SJCRH30 (cell line): ENCODE measurements at regions not wholly inside any gene's neighbourhood (a gene's known extent, or its start where the extent isn't known, plus 50 kb on each side); places are given as distances from the start of the nearest gene placed in this dataset.

Source experiments
- DNase-seq, 2 experiments: peaks; one replicate each; pipeline ENCODE4 v3.0.0-alpha.2; 2015 to 2020
- H3K27ac ChIP-seq: fragments of 250-450 bp; sonication (Bioruptor Pico); 2 replicates; pipeline ENCODE4 v1.5.1; 2020; ENCODE audit warnings: mild to moderate bottlenecking, moderate library complexity
- H3K27me3 ChIP-seq: fragments of 250-450 bp; sonication (Bioruptor Pico); 2 replicates; pipeline ENCODE4 v1.5.1; 2020; ENCODE audit warnings: mild to moderate bottlenecking, moderate library complexity
- H3K36me3 ChIP-seq: fragments of 250-450 bp; sonication (Bioruptor Pico); 2 replicates; pipeline ENCODE4 v1.5.1; 2020; ENCODE audit warnings: mild to moderate bottlenecking, moderate library complexity
- H3K4me1 ChIP-seq: fragments of 250-450 bp; sonication (Bioruptor Pico); 2 replicates; pipeline ENCODE4 v1.5.1; 2020; ENCODE audit warnings: mild to moderate bottlenecking, moderate library complexity
- H3K4me3 ChIP-seq: fragments of 250-450 bp; sonication (Bioruptor Pico); 2 replicates; pipeline ENCODE4 v1.5.1; 2020; ENCODE audit warnings: mild to moderate bottlenecking, moderate library complexity
- H3K9me3 ChIP-seq: fragments of 250-450 bp; sonication (Bioruptor Pico); replicated peaks from 2 replicates; pipeline ENCODE4 v1.5.1; 2020; ENCODE audit warnings: mild to moderate bottlenecking, moderate library complexity

GRCh38 chr15:87267798-87268197 lies 988.7 kb downstream of the NTRK3 start:
- no peaks in the 10 kb centered on the region for H3K36me3 ChIP-seq
- DNase-seq, result no peak
- H3K27me3 ChIP-seq, result no peaks in the 10 kb centered on the region
- no peaks in the 10 kb centered on the region for H3K4me1 ChIP-seq
- no peaks in the 10 kb centered on the region for H3K9me3 ChIP-seq
- no peak overlapping the region for H3K4me3 ChIP-seq
- no peak overlapping the region for H3K27ac ChIP-seq

DNA sequence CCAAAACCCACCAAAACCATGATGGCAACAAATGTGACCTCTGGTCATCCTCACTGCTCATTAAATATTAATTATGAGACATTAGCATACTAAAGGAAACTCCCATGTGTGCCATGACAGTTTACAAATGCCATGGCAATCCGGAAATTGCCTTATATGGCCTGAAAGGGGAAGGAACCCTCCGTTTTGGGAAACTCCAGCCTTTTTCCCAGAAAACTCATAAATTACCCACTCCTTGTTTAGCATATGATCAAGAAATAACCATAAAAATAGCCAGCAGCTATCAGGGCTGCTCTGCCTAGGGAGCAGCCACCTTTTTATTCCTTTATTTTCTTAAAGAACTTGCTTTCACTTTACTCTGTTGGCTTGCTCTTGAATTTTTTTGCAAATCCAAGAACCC lies 992.7 kb downstream of the NTRK3 start:
- H3K36me3 ChIP-seq, result no peaks in the 10 kb centered on the region
- H3K9me3 ChIP-seq, result no peaks in the 10 kb centered on the region
- no peaks in the 10 kb centered on the region for H3K27me3 ChIP-seq
- H3K4me3 ChIP-seq, result no peak overlapping the region
- no peaks in the 10 kb centered on the region for H3K4me1 ChIP-seq
- H3K27ac ChIP-seq, result no peak overlapping the region
- peak in 1 of 2 experiments; percentile 2 for DNase-seq

GRCh38 chr15:87263296-87263695 lies 993.2 kb downstream of the NTRK3 start:
- Histone ChIP-seq H3K4me3 (no peak overlapping the region), H3K36me3 (no peaks in the 10 kb centered on the region), H3K9me3 (no peaks in the 10 kb centered on the region), H3K4me1 (no peaks in the 10 kb centered on the region), H3K27me3 (no peaks in the 10 kb centered on the region), H3K27ac (no peak overlapping the region)
- no peak for DNase-seq

- Histone ChIP-seq H3K36me3 (no peaks in the 10 kb centered on the region), H3K27me3 (no peaks in the 10 kb centered on the region), H3K4me3 (no peak overlapping the region), H3K4me1 (no peaks in the 10 kb centered on the region), H3K27ac (no peak overlapping the region), H3K9me3 (no peaks in the 10 kb centered on the region)
- DNase-seq, result no peak
Measured at GRCh38 chr15:87245592-87245991, 1010.9 kb downstream of the NTRK3 start.

- Histone ChIP-seq H3K4me1 (no peaks in the 10 kb centered on the region), H3K4me3 (no peak overlapping the region), H3K27me3 (no peaks in the 10 kb centered on the region), H3K36me3 (no peaks in the 10 kb centered on the region), H3K9me3 (no peaks in the 10 kb centered on the region), H3K27ac (no peak overlapping the region)
- no peak for DNase-seq
Measured at GRCh38 chr15:87243474-87243873, 1013.1 kb downstream of the NTRK3 start.

GRCh38 chr15:87239582-87240230 lies 1016.8 kb downstream of the NTRK3 start:
- DNase-seq, result no peak
- Histone ChIP-seq H3K27ac (no peak overlapping the region), H3K4me1 (no peaks in the 10 kb centered on the region), H3K27me3 (no peaks in the 10 kb centered on the region), H3K9me3 (no peaks in the 10 kb centered on the region), H3K4me3 (no peak overlapping the region), H3K36me3 (no peaks in the 10 kb centered on the region)

DNA sequence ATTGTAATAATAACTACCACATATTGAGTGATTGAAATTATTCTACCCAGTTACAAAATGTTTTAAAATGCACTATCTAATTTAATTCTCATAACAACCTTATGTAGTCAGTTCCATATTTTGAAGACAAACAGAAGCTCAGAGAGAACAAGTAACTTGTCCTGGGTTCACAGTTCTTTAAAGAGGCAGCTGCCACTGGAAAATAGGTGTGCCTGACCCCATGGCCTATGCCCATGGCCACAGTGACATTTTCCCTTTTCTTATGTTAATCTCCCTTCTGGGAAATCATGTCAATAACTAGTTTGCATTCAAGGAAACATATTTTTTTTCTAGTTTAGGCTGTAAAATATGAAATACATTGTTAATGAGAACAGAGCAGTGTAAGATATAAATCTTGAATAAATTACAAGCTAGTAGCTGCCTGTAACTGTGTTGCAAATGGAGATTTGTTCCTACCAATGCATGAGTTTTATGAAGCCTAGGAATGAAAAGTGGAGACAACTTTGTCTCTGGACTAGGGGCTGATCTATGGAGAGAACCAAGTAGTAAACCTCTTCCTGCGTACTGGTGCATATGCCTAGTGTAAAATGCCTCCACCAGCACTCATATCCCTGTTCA lies 1018.0 kb downstream of the NTRK3 start:
- Histone ChIP-seq H3K9me3 (no peaks in the 10 kb centered on the region), H3K4me1 (no peaks in the 10 kb centered on the region), H3K27ac (no peak overlapping the region), H3K4me3 (no peak overlapping the region), H3K36me3 (no peaks in the 10 kb centered on the region), H3K27me3 (no peaks in the 10 kb centered on the region)
- no peak for DNase-seq

DNA sequence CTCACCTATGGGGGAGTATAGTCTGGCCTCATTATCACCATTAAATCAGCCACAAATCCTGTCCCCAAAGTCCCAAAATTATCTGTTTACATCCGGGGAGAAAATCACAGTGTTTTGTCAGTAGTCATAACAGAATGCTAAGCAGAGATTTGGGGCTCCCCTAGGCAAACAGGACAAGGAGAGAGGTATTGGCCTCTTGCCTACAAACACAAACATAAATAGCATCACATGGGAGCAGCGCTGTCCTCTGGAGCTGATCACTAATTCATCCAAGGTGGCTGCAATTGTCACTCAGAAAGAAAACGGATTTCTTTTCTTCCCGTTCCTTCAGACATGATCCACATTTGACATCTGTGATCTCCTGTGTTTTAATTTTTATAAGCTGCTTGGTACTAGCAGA lies 1028.1 kb downstream of the NTRK3 start:
- no peak overlapping the region for H3K4me3 ChIP-seq
- H3K36me3 ChIP-seq, result no peaks in the 10 kb centered on the region
- no peak for DNase-seq
- H3K4me1 ChIP-seq, result no peaks in the 10 kb centered on the region
- H3K27me3 ChIP-seq, result no peaks in the 10 kb centered on the region
- no peaks in the 10 kb centered on the region for H3K9me3 ChIP-seq
- no peak overlapping the region for H3K27ac ChIP-seq

DNA sequence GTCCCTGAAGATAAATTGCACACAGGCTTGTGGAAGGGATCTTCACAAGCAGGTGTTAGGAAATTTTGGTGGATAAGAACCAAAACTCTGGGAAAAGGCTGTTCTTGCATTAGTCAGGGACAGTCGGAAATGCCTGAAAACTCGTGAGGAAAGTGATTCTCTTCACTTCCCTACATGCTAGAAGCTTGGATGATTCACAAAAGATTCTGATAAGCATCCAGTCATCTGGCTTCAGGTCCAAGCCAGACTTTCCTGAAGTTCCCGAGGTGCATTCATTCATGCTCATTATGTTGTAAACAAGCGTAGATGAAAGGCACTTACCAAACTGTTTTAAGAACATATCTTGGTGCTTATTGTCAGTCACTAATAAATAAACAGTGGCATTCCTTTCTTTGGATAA lies 1028.7 kb downstream of the NTRK3 start:
- H3K4me3 ChIP-seq, result no peak overlapping the region
- H3K9me3 ChIP-seq, result no peaks in the 10 kb centered on the region
- H3K36me3 ChIP-seq, result no peaks in the 10 kb centered on the region
- no peaks in the 10 kb centered on the region for H3K4me1 ChIP-seq
- H3K27ac ChIP-seq, result no peak overlapping the region
- DNase-seq, result no peak
- H3K27me3 ChIP-seq, result no peaks in the 10 kb centered on the region

- Histone ChIP-seq H3K36me3 (no peaks in the 10 kb centered on the region), H3K9me3 (no peaks in the 10 kb centered on the region), H3K27me3 (no peaks in the 10 kb centered on the region), H3K4me1 (no peaks in the 10 kb centered on the region), H3K27ac (no peak overlapping the region), H3K4me3 (no peak overlapping the region)
- no peak for DNase-seq
Measured at GRCh38 chr15:87225436-87225835, 1031.1 kb downstream of the NTRK3 start.

DNA sequence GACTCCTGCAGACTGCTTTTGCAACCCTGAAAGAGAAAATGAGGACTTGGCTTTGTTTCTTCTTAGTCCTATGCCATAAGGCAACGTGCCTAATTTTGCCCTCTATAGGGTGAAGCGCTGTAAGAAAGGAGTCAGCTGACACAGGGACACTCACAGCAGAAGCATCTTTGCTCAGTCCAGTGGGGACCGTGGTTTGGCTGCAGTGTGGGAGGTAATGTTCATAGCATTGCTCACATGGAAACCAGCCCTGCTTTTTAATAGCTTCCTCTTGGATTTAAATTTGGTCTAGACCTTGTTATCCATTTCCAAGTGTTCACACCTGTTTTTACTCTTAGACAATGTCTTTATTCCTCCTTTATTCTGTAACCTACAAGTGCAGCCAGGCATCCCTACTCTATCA lies 1032.1 kb downstream of the NTRK3 start:
- DNase-seq, result no peak
- Histone ChIP-seq H3K9me3 (no peaks in the 10 kb centered on the region), H3K27ac (no peak overlapping the region)

DNA sequence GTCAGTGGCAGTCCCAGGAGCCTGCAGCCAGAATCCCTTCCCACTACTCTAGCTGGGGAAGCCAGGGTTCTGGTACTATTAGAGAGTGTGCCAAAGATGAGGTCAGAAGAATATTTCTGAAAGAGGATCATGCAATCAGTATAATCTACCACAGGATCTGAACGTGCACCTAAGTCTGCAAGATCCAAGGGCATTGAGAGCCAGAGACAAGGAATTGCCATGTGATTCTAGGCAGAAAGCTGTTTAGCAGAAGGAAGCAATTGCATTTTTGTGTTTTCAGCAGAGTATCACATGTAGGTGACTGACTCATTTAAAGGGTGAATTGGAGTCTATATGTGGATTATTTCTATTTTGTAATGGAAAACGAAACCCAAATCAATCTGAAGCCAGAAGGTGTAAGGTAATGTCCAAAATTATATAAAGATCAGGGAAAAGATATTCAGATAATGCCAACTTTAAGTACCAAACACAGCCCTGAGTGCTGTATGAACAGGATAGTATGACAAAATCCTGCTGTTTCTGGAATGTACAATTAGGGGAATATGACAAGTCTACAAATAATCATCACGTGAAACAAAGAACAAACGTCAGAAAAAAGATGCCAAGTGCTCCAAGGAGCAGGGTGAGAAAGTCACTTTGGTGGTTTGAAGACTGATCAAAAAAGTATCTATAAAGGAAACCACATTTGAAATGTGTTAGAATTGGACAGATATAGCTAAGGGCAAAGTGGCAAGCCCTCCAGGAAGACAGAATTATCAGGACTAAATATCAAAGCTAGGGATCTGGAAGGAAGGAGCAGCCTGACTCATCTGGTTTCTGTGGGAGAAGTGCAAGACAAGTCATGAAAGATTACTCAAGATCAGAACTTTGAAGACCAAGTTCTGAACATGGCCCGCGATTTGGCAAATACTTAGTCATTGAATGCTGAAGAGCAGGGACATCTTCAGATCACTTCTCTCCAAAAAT lies 1036.6 kb downstream of the NTRK3 start:
- Histone ChIP-seq H3K27ac (no peak overlapping the region), H3K4me3 (no peak overlapping the region), H3K4me1 (no peaks in the 10 kb centered on the region), H3K36me3 (no peaks in the 10 kb centered on the region), H3K27me3 (no peaks in the 10 kb centered on the region), H3K9me3 (no peaks in the 10 kb centered on the region)
- no peak for DNase-seq

More for the DNA sequence above, 1032.1 kb downstream of the NTRK3 start:
- Histone ChIP-seq H3K36me3 (no peaks in the 10 kb centered on the region), H3K27me3 (no peaks in the 10 kb centered on the region), H3K4me1 (no peaks in the 10 kb centered on the region), H3K4me3 (no peak overlapping the region)

DNA sequence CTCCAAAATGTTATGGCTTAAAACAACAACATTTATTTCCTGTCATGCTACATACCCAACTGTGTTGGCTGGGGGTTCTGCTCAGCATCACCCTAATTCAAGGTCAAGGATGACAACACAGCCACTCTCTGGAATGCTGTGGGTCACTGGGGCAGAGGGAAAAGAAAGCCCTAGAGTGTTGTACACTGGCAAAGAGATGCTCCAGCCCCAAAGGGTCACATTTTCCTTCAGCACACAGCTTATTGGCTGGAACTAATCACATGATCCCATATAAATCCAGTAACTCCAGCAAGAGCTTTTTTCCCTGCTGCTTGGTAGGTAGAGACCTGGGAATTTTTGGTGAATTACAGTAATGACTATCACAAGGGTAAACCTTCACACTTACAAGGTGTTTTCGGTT lies 1041.4 kb downstream of the NTRK3 start:
- no peak for DNase-seq
- H3K4me1 ChIP-seq, result no peaks in the 10 kb centered on the region
- no peaks in the 10 kb centered on the region for H3K27me3 ChIP-seq

GRCh38 chr15:87213626-87214025 lies 1042.9 kb downstream of the NTRK3 start:
- H3K27ac ChIP-seq, result no peak overlapping the region
- no peaks in the 10 kb centered on the region for H3K27me3 ChIP-seq
- H3K9me3 ChIP-seq, result no peaks in the 10 kb centered on the region
- no peaks in the 10 kb centered on the region for H3K4me1 ChIP-seq
- no peak for DNase-seq
- no peaks in the 10 kb centered on the region for H3K36me3 ChIP-seq
- no peak overlapping the region for H3K4me3 ChIP-seq

More for the DNA sequence above, 1041.4 kb downstream of the NTRK3 start:
- no peak overlapping the region for H3K4me3 ChIP-seq
- no peak overlapping the region for H3K27ac ChIP-seq
- H3K9me3 ChIP-seq, result no peaks in the 10 kb centered on the region
- no peaks in the 10 kb centered on the region for H3K36me3 ChIP-seq

GRCh38 chr15:87212041-87212440 lies 1044.5 kb downstream of the NTRK3 start:
- no peak overlapping the region for H3K27ac ChIP-seq
- H3K4me3 ChIP-seq, result no peak overlapping the region
- no peak for DNase-seq
- no peaks in the 10 kb centered on the region for H3K27me3 ChIP-seq
- H3K9me3 ChIP-seq, result no peaks in the 10 kb centered on the region
- H3K36me3 ChIP-seq, result no peaks in the 10 kb centered on the region
- H3K4me1 ChIP-seq, result no peaks in the 10 kb centered on the region
